ENCODE measurements at regions not wholly inside any gene's neighbourhood (a gene's known extent, or its start where the extent isn't known, plus 50 kb on each side); places are given as distances from the start of the nearest gene placed in this dataset.

- Histone ChIP-seq H3K9me3 (replicated peaks; ENCODE audit: control insufficient read depth, insufficient read depth, low read length) (no peaks in the 10 kb centered on the region), H2AFZ (ENCODE audit: low read depth, low read length) (no peak overlapping the region), H3K9me1 (replicated peaks; ENCODE audit: control insufficient read depth, extremely low read depth, insufficient read depth, low read length) (no peaks in the 10 kb centered on the region), H3K27ac (ENCODE audit: insufficient read depth, low read depth, low read length) (no peak overlapping the region), H3K4me3 (replicated peaks in 1 of 3; ENCODE audit: insufficient read depth in 1 of 3, low read depth in 1 of 3, low read length in 3 of 3) (no peak overlapping the region), H4K20me1 (replicated peaks; ENCODE audit: control insufficient read depth, extremely low read depth, insufficient read depth, low read length) (no peaks in the 10 kb centered on the region), H3K9ac (replicated peaks; ENCODE audit: extremely low read depth, insufficient read depth, low read length) (no peak overlapping the region), H3K36me3 (ENCODE audit: control insufficient read depth in 2 of 2, extremely low read depth in 1 of 2, insufficient read depth in 2 of 2, low read length in 2 of 2) (no peaks in the 10 kb centered on the region), H3K79me2 (ENCODE audit: control insufficient read depth, insufficient read depth, low read length) (no peaks in the 10 kb centered on the region), H3K27me3 (ENCODE audit: control insufficient read depth in 2 of 2, insufficient read depth in 2 of 2, low read length in 2 of 2) (peaks cover 3 to 4% of the 10 kb centered on the region in 2 experiments), H3K4me1 (ENCODE audit: control insufficient read depth, extremely low read depth, insufficient read depth, low read length) (peaks cover 4% of the 10 kb centered on the region), H3K4me2 (ENCODE audit: insufficient read depth, low read length) (no peak overlapping the region)
- no peak for DNase-seq (ENCODE audit: low read depth, low spot score)
- FAIRE-seq: no peak
- TF ChIP-seq JUN (IDR thresholded peaks at IDR 0.05; ENCODE audit: borderline replicate concordance, insufficient read depth, insufficient read length, low read depth): no peak
- dilution Hi-C loops (cut with MboI; ENCODE audit: extremely low pct_ligation_motif_present, low sequenced_read_pairs): no loop called here
- intact Hi-C loops (cut with micrococcal nuclease): no loop called here
- ChIA-PET CTCF (no interaction called here), POLR2A (no interaction called here)
- BruUV-seq (replicated peaks): no TSS peak
These were observed 122.7 kb upstream of the ADRA1D start for GRCh38 chr20:4371623-4372251.

DNA sequence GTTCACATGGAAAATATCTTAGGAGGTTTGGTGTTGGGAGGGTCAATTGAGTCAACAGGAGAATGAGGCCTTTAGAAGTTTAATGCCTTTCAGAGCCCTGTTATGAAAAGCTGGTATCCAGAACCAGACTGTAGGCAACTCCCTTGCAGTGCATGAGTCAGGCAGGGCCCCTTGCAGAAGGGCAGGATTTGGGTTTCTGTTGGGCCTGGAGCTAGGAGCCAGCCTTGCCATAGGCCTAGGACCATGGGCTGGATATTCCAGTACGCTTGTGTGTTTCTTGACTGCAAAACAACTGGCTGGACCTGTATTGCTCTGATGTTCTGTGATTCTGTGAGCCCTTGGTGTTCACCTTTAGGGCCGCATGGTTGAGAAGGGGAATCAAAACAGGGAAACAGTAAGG, 121.8 kb upstream of the ADRA1D start:
- dilution Hi-C loops (cut with MboI; ENCODE audit: extremely low pct_ligation_motif_present, low sequenced_read_pairs) (no loop called here), intact Hi-C loops (cut with micrococcal nuclease) (no loop called here)
- Histone ChIP-seq H3K27me3 (ENCODE audit: control insufficient read depth in 2 of 2, insufficient read depth in 2 of 2, low read length in 2 of 2) (peaks cover 3 to 4% of the 10 kb centered on the region in 2 experiments), H3K79me2 (ENCODE audit: control insufficient read depth, insufficient read depth, low read length) (no peaks in the 10 kb centered on the region), H2AFZ (ENCODE audit: low read depth, low read length) (no peak overlapping the region), H3K4me3 (replicated peaks in 1 of 3; ENCODE audit: insufficient read depth in 1 of 3, low read depth in 1 of 3, low read length in 3 of 3) (no peak overlapping the region), H4K20me1 (replicated peaks; ENCODE audit: control insufficient read depth, extremely low read depth, insufficient read depth, low read length) (no peaks in the 10 kb centered on the region), H3K36me3 (ENCODE audit: control insufficient read depth in 2 of 2, extremely low read depth in 1 of 2, insufficient read depth in 2 of 2, low read length in 2 of 2) (no peaks in the 10 kb centered on the region), H3K9me1 (replicated peaks; ENCODE audit: control insufficient read depth, extremely low read depth, insufficient read depth, low read length) (no peaks in the 10 kb centered on the region), H3K4me1 (ENCODE audit: control insufficient read depth, extremely low read depth, insufficient read depth, low read length) (peaks cover 4% of the 10 kb centered on the region), H3K9me3 (replicated peaks; ENCODE audit: control insufficient read depth, insufficient read depth, low read length) (no peaks in the 10 kb centered on the region), H3K27ac (ENCODE audit: insufficient read depth, low read depth, low read length) (no peak overlapping the region), H3K4me2 (ENCODE audit: insufficient read depth, low read length) (no peak overlapping the region), H3K9ac (replicated peaks; ENCODE audit: extremely low read depth, insufficient read depth, low read length) (no peak overlapping the region)
- FAIRE-seq (no peak), DNase-seq (ENCODE audit: low read depth, low spot score) (no peak)
- no peak for TF ChIP-seq EZH2 (IDR thresholded peaks at IDR 0.05; ENCODE audit: borderline replicate concordance, low read depth, low read length, severe bottlenecking)
- TF ChIP-seq, protein P1, sequence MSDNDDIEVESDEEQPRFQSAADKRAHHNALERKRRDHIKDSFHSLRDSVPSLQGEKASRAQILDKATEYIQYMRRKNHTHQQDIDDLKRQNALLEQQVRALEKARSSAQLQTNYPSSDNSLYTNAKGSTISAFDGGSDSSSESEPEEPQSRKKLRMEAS (IDR thresholded peaks at IDR 0.05; ENCODE audit: insufficient read depth, insufficient read length): no peak
- no peak for TF ChIP-seq GATA2 (IDR thresholded peaks at IDR 0.05; ENCODE audit: insufficient read depth, insufficient read length, low read depth, low read length)
- TF ChIP-seq FOS (IDR thresholded peaks at IDR 0.05; ENCODE audit: borderline replicate concordance, insufficient read depth, low read length): no peak
- no peak for TF ChIP-seq MYC (IDR thresholded peaks at IDR 0.05; ENCODE audit: low read depth, low read length)
- no peak for TF ChIP-seq CTCF (IDR thresholded peaks at IDR 0.05; ENCODE audit: extremely low read depth in 1 of 2, insufficient read depth in 1 of 2, low read depth in 1 of 2, low read length in 2 of 2)
- no peak for TF ChIP-seq POLR2A (IDR thresholded peaks at IDR 0.05; ENCODE audit: low read depth, low read length)
- TF ChIP-seq JUN (IDR thresholded peaks at IDR 0.05; ENCODE audit: borderline replicate concordance, insufficient read depth, insufficient read length, low read depth): no peak
- POLR2A ChIA-PET: no interaction called here
- CTCF ChIA-PET: no interaction called here
- no TSS peak for BruUV-seq (replicated peaks)
